Adrenal gland (tissue), 5 donors: ENCODE measurements at regions not wholly inside any gene's neighbourhood (a gene's known extent, or its start where the extent isn't known, plus 50 kb on each side); places are given as distances from the start of the nearest gene placed in this dataset.

Source experiments
- CTCF ChIP-seq, 6 experiments: fragments of 450-650 bp in 4 of 6; fragments of 200-600 bp in 2 of 6; sonication (generic) in 1 of 6; IDR thresholded peaks; 1 replicate in 5 of 6; 2 replicates in 1 of 6; pipeline versions ENCODE4 v1.5.1 to v1.8.0; 2016 to 2021; ENCODE audit warnings: antibody characterized with exemption in 6 of 6, mild to moderate bottlenecking in 2 of 6, moderate library complexity in 1 of 6
- POLR2A ChIP-seq, 2 donors: fragments of 450-650 bp; IDR thresholded peaks; one replicate each; pipeline ENCODE4 v1.6.1; 2017; ENCODE audit warnings: antibody characterized with exemption in 2 of 2, mild to moderate bottlenecking in 2 of 2, moderate library complexity in 1 of 2
- donor health status: DM: no; HTN: no; CAD: no.

DNA sequence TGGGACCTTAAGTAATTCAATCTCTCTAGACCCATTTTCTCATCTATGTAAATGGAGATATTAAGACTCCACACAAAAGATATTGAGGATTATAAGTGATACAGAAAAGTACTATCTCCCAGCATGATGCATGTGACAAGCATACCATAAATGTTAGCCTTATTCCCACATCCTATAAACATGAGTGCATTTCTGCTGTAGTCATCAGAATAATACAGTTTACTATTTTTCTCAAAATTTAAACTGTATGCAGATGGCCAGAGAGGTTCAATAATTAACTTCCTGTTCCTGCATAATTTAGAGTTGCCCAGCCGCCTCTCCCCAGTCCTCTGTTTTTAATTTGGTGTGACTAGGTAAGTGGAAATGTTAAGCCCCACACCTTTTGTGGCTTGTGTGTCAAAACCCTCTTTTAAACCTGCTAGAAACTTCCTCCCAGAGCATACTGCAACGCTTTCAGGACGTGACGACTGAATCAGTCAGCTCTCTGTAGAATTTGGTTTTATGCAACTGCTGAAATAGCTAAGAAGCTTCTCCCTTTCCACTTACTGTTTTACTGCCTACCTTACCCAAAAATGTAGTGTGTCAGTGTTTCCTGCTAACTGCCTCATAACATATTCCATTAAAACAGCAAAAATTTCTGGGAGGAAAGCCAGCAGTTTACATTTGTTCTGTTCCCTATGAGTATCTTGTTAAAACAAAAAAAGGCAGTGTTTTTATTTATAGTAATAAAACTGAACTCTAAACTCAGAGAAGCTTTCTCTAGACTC is 1037.9 kb downstream of the EPHA3 start:
- TF ChIP-seq CTCF (IDR thresholded peaks at IDR 0.05) (no peak), POLR2A (IDR thresholded peaks at IDR 0.05) (no peak)
